Peyer's patch (tissue), 4 donors: ENCODE measurements at regions not wholly inside any gene's neighbourhood (a gene's known extent, or its start where the extent isn't known, plus 50 kb on each side); places are given as distances from the start of the nearest gene placed in this dataset.

Experiments
- POLR2A ChIP-seq, 2 donors: fragments of 450-650 bp; IDR thresholded peaks; one replicate each; pipeline ENCODE4 v1.5.1; 2017; ENCODE audit warnings: antibody characterized with exemption in 2 of 2, mild to moderate bottlenecking in 2 of 2, moderate library complexity in 2 of 2
- TF ChIP-seq, protein P1 (sequence below), 6 experiments: fragments of 450-650 bp in 4 of 6; fragments of 200-600 bp in 2 of 6; sonication (generic) in 1 of 6; IDR thresholded peaks; one replicate each; pipeline ENCODE4 v1.5.1; 2017 to 2019; ENCODE audit warnings: antibody characterized with exemption in 6 of 6, mild to moderate bottlenecking in 3 of 6, moderate library complexity in 1 of 6

DNA sequence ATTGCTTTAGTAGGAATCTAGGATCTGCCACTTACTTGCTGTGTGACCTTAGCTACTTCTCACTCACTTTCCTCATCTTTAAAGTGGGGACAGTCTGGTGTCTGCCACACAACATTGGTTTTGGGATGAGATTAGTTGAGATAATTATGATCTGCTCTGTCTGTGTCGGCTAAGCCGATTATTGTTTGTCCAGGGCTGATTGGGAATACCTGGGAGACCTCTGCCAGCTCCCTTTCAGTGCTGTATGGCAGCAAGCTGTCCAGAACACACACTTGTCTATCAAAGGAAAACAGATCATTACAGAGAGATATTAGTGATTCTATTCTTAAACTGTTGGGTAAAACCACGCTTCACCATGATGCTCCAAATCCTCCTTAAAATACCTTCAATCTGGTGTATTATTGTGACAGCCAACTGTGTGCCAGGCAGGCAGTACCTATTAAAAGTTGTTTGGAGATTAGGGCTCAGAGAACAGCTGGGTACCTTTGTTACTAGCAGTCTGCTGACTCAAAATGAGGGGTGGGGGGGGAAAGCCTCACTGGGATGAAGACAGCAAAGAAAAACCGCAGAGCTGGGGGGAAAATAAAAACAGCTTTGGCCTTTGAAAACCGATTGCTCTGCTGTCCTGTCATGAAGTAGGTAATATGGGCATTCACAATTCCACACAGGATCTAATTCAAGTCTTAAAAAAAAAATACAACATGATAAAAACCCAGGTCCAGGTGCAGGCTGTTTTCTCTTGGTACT lies 458.4 kb upstream of the C9orf72 start:
- TF ChIP-seq POLR2A (IDR thresholded peaks at IDR 0.05), result no peak
- TF ChIP-seq, protein P1, sequence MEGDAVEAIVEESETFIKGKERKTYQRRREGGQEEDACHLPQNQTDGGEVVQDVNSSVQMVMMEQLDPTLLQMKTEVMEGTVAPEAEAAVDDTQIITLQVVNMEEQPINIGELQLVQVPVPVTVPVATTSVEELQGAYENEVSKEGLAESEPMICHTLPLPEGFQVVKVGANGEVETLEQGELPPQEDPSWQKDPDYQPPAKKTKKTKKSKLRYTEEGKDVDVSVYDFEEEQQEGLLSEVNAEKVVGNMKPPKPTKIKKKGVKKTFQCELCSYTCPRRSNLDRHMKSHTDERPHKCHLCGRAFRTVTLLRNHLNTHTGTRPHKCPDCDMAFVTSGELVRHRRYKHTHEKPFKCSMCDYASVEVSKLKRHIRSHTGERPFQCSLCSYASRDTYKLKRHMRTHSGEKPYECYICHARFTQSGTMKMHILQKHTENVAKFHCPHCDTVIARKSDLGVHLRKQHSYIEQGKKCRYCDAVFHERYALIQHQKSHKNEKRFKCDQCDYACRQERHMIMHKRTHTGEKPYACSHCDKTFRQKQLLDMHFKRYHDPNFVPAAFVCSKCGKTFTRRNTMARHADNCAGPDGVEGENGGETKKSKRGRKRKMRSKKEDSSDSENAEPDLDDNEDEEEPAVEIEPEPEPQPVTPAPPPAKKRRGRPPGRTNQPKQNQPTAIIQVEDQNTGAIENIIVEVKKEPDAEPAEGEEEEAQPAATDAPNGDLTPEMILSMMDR (IDR thresholded peaks at IDR 0.05), result no peak
